ENCODE measurements at regions not wholly inside any gene's neighbourhood (a gene's known extent, or its start where the extent isn't known, plus 50 kb on each side); places are given as distances from the start of the nearest gene placed in this dataset.
"Not testable (repeated sequence)": the region's sequence is repeated elsewhere in the genome, so short reads cannot be mapped to it uniquely, and the experiment has no call there.

GRCh38 chr13:76829572-76830327 is 56.5 kb downstream of the KCTD12 start:
- TF ChIP-seq CTCF (IDR thresholded peaks at IDR 0.05; ENCODE audit: low read depth, low read length, missing control alignments), result no peak
- DNase-seq (ENCODE audit: extremely low read depth, low read depth), result no peak
- no peak overlapping the region for H3K4me3 ChIP-seq (replicated peaks; ENCODE audit: low read depth, low read length)

GRCh38 chr13:76828316-76828741 is 57.9 kb downstream of the KCTD12 start:
- H3K4me3 ChIP-seq (replicated peaks; ENCODE audit: low read depth, low read length), result no peak overlapping the region
- DNase-seq (ENCODE audit: extremely low read depth, low read depth), result no peak
- no peak for TF ChIP-seq CTCF (IDR thresholded peaks at IDR 0.05; ENCODE audit: low read depth, low read length, missing control alignments)

GRCh38 chr13:76826527-76826926 is 59.7 kb downstream of the KCTD12 start:
- DNase-seq (ENCODE audit: extremely low read depth, low read depth), result no peak
- TF ChIP-seq CTCF (IDR thresholded peaks at IDR 0.05; ENCODE audit: low read depth, low read length, missing control alignments), result no peak
- no peak overlapping the region for H3K4me3 ChIP-seq (replicated peaks; ENCODE audit: low read depth, low read length)

DNA sequence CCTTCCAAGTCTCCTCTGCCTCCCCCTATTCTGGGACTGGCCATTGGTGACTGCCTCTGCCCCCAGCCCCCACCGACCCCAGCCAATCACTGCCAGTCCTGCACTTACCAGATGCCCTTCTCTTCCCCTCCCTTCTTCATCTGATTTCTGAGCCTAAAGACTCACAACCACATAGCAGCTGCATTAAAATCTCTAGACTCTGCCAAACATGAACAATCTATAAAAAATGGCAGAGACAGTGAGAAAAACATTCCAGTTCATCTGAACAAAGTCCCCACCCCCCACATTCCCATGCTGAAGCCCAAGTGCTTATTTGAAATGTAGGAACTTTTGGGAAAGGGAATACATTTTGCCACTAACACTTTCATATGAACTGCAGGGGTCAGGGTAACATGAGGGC is 60.8 kb downstream of the KCTD12 start:
- no peak for DNase-seq (ENCODE audit: extremely low read depth, low read depth)
- TF ChIP-seq CTCF (IDR thresholded peaks at IDR 0.05; ENCODE audit: low read depth, low read length, missing control alignments), result no peak
- H3K4me3 ChIP-seq (replicated peaks; ENCODE audit: low read depth, low read length), result no peak overlapping the region

- TF ChIP-seq CTCF (IDR thresholded peaks at IDR 0.05; ENCODE audit: low read depth, low read length, missing control alignments), result no peak
- H3K4me3 ChIP-seq (replicated peaks; ENCODE audit: low read depth, low read length), result no peak overlapping the region
- DNase-seq (ENCODE audit: extremely low read depth, low read depth), result no peak
These were observed 62.2 kb downstream of the KCTD12 start for GRCh38 chr13:76823969-76824368.

GRCh38 chr13:76822698-76823267 is 63.4 kb downstream of the KCTD12 start:
- no peak for DNase-seq (ENCODE audit: extremely low read depth, low read depth)

GRCh38 chr13:76821222-76821621 is 65.0 kb downstream of the KCTD12 start:
- not testable (repeated sequence) for DNase-seq (ENCODE audit: extremely low read depth, low read depth); H3K4me3 ChIP-seq (replicated peaks; ENCODE audit: low read depth, low read length)

More at GRCh38 chr13:76822698-76823267, 63.4 kb downstream of the KCTD12 start:
- no peak for TF ChIP-seq CTCF (IDR thresholded peaks at IDR 0.05; ENCODE audit: low read depth, low read length, missing control alignments)
- H3K4me3 ChIP-seq (replicated peaks; ENCODE audit: low read depth, low read length), result no peak overlapping the region
